ENCODE measurements at regions not wholly inside any gene's neighbourhood (a gene's known extent, or its start where the extent isn't known, plus 50 kb on each side); places are given as distances from the start of the nearest gene placed in this dataset.

GRCh38 chr16:65600629-65601028 lies 478.8 kb upstream of the CDH11 start:
- TF ChIP-seq CTCF (IDR thresholded peaks at IDR 0.05; ENCODE audit: insufficient read depth, low read depth, low read length) (no peak), EZH2 (IDR thresholded peaks at IDR 0.05; ENCODE audit: insufficient read depth, low read length) (no peak)
